GM12875 (cell line): ENCODE measurements at regions not wholly inside any gene's neighbourhood (a gene's known extent, or its start where the extent isn't known, plus 50 kb on each side); places are given as distances from the start of the nearest gene placed in this dataset.

Source experiments
- H3K4me3 ChIP-seq: one replicate; pipeline ENCODE4 v1.5.1; 2011; ENCODE audit warnings: low read depth, low read length, control low read depth
- CTCF ChIP-seq: IDR thresholded peaks from 2 replicates; pipeline ENCODE4 v1.5.1; 2011; ENCODE audit warnings: low read depth, mild to moderate bottlenecking, control low read depth, inconsistent platforms, low read length, moderate library complexity, borderline replicate concordance; ENCODE audit not compliant: insufficient read depth

GRCh38 chr13:99743094-99743493 lies 228.5 kb downstream of the ZIC5 start:
- H3K4me3 ChIP-seq: no peak overlapping the region
- TF ChIP-seq CTCF: no peak

GRCh38 chr13:99741960-99742359 lies 229.6 kb downstream of the ZIC5 start:
- H3K4me3 ChIP-seq: no peak overlapping the region
- TF ChIP-seq CTCF: no peak

- no peak for TF ChIP-seq CTCF
- no peak overlapping the region for H3K4me3 ChIP-seq
Observed at GRCh38 chr13:99740251-99740979, 231.2 kb downstream of the ZIC5 start.

GRCh38 chr13:99738626-99739025 lies 232.9 kb downstream of the ZIC5 start:
- TF ChIP-seq CTCF: no peak
- H3K4me3 ChIP-seq: no peak overlapping the region

- no peak for TF ChIP-seq CTCF
Observed at GRCh38 chr13:99737481-99738245, 233.9 kb downstream of the ZIC5 start.

GRCh38 chr13:99736541-99736940 lies 235.0 kb downstream of the ZIC5 start:
- TF ChIP-seq CTCF: no peak
- H3K4me3 ChIP-seq: no peak overlapping the region

More at GRCh38 chr13:99737481-99738245, 233.9 kb downstream of the ZIC5 start:
- H3K4me3 ChIP-seq: no peak overlapping the region
